ENCODE measurements at regions not wholly inside any gene's neighbourhood (a gene's known extent, or its start where the extent isn't known, plus 50 kb on each side); places are given as distances from the start of the nearest gene placed in this dataset.
"Not testable (repeated sequence)": the region's sequence is repeated elsewhere in the genome, so short reads cannot be mapped to it uniquely, and the experiment has no call there.

DNA sequence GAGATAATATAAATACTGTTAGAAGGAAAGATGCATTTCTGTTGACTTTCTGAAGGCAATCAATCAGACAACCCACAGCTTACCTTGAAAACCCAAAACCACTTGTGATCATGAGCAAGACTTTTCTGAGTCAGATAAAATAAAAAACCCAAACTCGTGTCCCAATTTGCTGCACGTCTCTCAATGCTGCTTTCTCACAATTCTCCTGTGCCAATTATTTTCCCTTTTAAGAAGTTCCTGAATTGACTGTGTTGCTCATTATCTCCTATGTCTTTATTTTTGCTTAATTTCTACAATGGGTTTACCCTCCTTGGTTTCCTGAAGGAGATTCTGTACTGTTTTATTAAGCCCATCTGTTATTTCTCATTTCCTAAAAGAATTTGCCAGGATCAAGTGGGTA is 1891.9 kb upstream of the PCDH10 start:
- H3K4me3 Mint-ChIP-seq, result no peak overlapping the region
- H3K36me3 Mint-ChIP-seq, result no peaks in the 10 kb centered on the region
- H3K9me3 Mint-ChIP-seq, result peaks cover 0 to 23% (median 6%) of the 10 kb centered on the region in 6 donors
- no peaks in the 10 kb centered on the region for H3K27me3 Mint-ChIP-seq (ENCODE audit: low read depth in 3 of 3)
- DNase-seq, result no peak
- no peak overlapping the region for H3K27ac Mint-ChIP-seq
- H3K4me1 Mint-ChIP-seq, result no peaks in the 10 kb centered on the region

DNA sequence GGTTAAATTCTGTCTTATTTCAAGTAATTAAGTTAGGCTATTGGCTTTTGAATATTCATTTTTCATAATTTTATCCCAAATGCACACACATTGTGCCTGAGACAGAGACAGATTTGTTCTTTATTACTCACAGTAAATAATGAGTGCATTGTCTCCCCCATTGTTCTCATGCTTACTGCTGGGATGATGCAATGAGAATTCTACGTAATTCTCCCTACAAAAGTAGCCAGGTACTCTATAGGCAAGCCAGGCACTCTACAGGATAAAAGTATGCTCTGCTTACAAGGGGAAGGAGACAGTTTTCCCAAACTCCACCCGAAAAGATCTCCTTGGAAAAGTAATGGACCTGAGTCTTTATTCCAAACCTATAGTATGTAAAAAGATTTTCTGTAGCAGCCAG is 1890.7 kb upstream of the PCDH10 start:
- Mint-ChIP-seq H3K4me1 (no peaks in the 10 kb centered on the region), H3K9me3 (peaks cover 0 to 23% (median 6%) of the 10 kb centered on the region in 6 donors), H3K27ac (no peak overlapping the region), H3K27me3 (ENCODE audit: low read depth in 3 of 3) (no peaks in the 10 kb centered on the region), H3K36me3 (no peaks in the 10 kb centered on the region), H3K4me3 (no peak overlapping the region)
- DNase-seq, result no peak

DNA sequence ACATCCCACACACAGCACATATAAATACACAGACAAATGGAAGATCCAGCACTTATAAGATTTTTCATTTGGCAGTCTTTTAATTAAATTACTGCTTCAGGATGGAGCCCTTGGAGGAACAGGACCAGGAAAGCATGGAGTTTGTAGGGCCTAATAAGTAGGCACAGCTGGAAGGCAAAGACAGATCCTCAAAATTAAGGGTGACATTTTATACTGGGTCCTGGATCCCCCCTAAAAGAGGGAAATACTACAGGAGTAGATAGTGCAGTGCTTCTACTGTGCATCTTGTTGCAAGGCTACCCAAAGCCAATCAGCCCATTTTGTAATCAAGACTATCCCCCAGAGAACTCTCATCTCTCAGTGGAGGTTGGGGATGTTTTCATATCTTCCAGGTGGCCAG is 1860.7 kb upstream of the PCDH10 start:
- no peak for DNase-seq
- peaks cover 11 to 49% (median 31%) of the 10 kb centered on the region in 6 donors for H3K9me3 Mint-ChIP-seq
- H3K4me1 Mint-ChIP-seq, result no peaks in the 10 kb centered on the region
- no peak overlapping the region for H3K27ac Mint-ChIP-seq
- no peaks in the 10 kb centered on the region for H3K36me3 Mint-ChIP-seq
- no peak overlapping the region for H3K4me3 Mint-ChIP-seq
- peaks cover 0 to 2% (median 0%) of the 10 kb centered on the region in 3 donors for H3K27me3 Mint-ChIP-seq (ENCODE audit: low read depth in 3 of 3)

DNA sequence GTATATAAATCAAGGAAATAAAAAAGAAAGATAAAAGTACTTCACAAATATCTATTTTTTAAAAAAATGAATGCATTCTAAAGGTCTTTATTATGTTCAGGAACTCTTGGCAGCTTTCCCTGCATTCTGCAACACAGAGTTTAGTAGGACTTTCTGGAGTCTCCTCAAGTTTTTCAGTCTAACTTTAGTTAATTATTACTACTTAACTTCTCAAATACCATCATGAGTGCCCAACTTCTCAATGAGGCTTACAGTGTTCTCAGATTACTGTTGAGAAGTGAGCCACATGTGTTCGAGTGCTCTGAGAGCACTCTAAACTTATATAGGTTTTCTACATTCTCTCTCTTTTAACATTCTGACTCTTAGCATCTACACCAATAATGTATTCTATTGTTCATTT is 1852.9 kb upstream of the PCDH10 start:
- H3K4me3 Mint-ChIP-seq, result no peak overlapping the region
- DNase-seq, result no peak
- H3K4me1 Mint-ChIP-seq, result no peaks in the 10 kb centered on the region
- no peak overlapping the region for H3K27ac Mint-ChIP-seq
- peaks cover 9 to 28% (median 21%) of the 10 kb centered on the region in 6 donors for H3K9me3 Mint-ChIP-seq
- peaks cover 0 to 2% (median 2%) of the 10 kb centered on the region in 3 donors for H3K27me3 Mint-ChIP-seq (ENCODE audit: low read depth in 3 of 3)
- no peaks in the 10 kb centered on the region for H3K36me3 Mint-ChIP-seq

DNA sequence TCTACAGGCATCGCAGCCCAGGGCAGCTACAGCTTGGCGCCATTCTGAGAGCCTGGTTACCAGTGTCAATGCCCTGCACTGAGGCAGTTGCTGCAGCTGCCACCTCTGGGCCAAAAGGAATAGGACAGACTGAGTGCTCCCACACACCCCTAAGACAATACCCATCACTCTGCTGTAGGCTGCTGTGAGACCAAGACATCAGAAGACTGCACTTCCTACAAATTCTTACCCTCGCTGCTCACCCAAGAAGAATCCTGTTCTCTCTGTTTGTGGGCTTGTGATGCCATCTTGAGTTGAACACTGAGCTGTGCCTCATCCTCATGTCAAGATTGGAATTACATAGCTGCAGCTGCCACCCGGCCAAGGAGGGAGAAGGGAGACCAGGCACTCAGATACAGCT is 1847.0 kb upstream of the PCDH10 start:
- H3K4me3 Mint-ChIP-seq, result no peak overlapping the region
- no peak overlapping the region for H3K27ac Mint-ChIP-seq
- H3K9me3 Mint-ChIP-seq, result peaks cover 16 to 46% (median 24%) of the 10 kb centered on the region in 6 donors
- H3K4me1 Mint-ChIP-seq, result no peaks in the 10 kb centered on the region
- peaks cover 0 to 2% (median 0%) of the 10 kb centered on the region in 3 donors for H3K27me3 Mint-ChIP-seq (ENCODE audit: low read depth in 3 of 3)
- no peaks in the 10 kb centered on the region for H3K36me3 Mint-ChIP-seq
- no peak for DNase-seq

DNA sequence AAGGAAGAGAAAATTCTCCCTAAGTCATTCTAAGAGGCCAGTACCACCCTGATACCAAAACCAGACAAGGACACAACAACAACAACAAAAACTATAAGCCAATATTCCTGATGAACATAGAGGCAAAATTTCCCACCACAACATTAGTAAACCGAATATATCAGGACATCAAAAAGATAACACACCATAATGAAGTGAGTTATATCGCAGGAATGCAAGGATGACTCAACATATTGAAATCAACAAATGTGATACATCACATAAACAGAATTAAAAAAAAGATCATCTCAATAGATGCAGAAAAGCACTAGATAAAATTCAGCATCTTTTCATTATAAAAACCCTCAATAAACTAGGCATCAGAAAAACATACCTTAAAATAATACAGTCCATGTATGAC is 1844.4 kb upstream of the PCDH10 start:
- Mint-ChIP-seq H3K4me3 (no peak overlapping the region), H3K4me1 (no peaks in the 10 kb centered on the region), H3K9me3 (peaks cover 16 to 54% (median 23%) of the 10 kb centered on the region in 6 donors), H3K27ac (no peak overlapping the region), H3K36me3 (no peaks in the 10 kb centered on the region), H3K27me3 (ENCODE audit: low read depth in 3 of 3) (no peaks in the 10 kb centered on the region)
- no peak for DNase-seq

DNA sequence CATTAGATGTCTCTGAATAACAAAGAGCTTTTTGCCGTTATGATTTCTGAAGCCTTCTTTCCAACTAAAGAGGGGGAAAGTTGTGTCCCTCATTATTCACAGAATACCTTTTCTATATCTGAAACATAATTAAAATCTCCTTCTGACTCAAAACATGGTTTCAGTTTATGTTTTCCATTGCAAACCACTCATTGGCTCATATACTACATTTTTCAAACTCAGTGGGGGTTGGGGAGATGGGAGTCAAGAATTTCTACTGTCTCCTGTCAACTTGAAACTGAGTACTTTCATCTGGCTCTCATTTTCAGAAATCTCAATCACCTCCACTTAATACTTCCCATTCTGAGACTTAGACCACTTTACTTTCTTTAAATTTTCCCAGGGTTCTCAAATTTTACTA is 1839.5 kb upstream of the PCDH10 start:
- no peak overlapping the region for H3K4me3 Mint-ChIP-seq

DNA sequence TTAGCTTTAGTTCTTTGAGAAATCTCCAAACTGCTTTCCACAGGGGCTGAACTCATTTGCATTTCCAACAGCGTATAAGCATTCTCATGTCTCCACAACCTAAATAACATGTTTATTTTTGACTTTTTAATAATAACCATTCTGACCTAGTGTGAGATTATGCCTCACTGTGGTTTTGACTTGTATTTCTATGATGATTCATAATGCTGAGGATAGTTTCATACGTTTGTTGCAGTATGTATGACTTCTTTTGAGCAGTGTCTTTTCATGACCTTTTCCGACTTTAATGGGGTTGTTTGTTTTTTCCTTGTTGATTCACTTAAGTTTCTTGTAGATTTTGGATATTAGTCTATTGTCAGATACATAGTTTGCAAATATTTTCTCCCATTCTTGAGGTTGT is 1833.0 kb upstream of the PCDH10 start:
- no peaks in the 10 kb centered on the region for H3K36me3 Mint-ChIP-seq

More for the DNA sequence above, 1839.5 kb upstream of the PCDH10 start:
- H3K36me3 Mint-ChIP-seq, result peaks cover 0 to 4% (median 0%) of the 10 kb centered on the region in 3 donors
- H3K27me3 Mint-ChIP-seq (ENCODE audit: low read depth in 3 of 3), result no peaks in the 10 kb centered on the region
- peaks cover 7 to 46% (median 20%) of the 10 kb centered on the region in 6 donors for H3K9me3 Mint-ChIP-seq
- no peak for DNase-seq
- no peak overlapping the region for H3K27ac Mint-ChIP-seq
- H3K4me1 Mint-ChIP-seq, result no peaks in the 10 kb centered on the region

DNA sequence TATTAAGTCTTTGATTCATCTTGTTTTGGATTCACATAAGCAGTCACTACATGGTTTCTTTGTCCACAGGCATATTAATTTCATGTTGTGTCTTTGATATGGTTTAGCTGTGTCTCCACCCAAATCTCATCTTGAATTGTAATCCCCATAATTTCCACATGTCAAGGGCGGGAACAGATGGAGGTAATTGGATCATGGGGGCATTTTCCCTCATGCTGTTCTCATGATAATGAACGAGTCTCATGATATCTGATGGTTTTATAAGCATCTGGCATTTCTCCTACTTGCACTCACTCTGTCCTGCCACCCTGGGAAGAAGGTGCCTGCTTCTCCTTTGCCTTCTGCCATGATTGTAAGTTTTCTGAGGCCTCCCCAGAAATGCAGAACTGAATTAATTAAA is 1811.2 kb upstream of the PCDH10 start:
- Mint-ChIP-seq H3K27me3 (ENCODE audit: low read depth in 3 of 3) (peaks cover 0 to 2% (median 0%) of the 10 kb centered on the region in 3 donors), H3K4me3 (no peak overlapping the region)
- no peak for DNase-seq

More for the DNA sequence above, 1833.0 kb upstream of the PCDH10 start:
- Mint-ChIP-seq H3K9me3 (peaks cover 8 to 55% (median 21%) of the 10 kb centered on the region in 6 donors), H3K27me3 (ENCODE audit: low read depth in 3 of 3) (peaks cover 0 to 2% (median 2%) of the 10 kb centered on the region in 3 donors), H3K27ac (no peak overlapping the region), H3K4me3 (no peak overlapping the region), H3K4me1 (no peaks in the 10 kb centered on the region)
- DNase-seq, result no peak

DNA sequence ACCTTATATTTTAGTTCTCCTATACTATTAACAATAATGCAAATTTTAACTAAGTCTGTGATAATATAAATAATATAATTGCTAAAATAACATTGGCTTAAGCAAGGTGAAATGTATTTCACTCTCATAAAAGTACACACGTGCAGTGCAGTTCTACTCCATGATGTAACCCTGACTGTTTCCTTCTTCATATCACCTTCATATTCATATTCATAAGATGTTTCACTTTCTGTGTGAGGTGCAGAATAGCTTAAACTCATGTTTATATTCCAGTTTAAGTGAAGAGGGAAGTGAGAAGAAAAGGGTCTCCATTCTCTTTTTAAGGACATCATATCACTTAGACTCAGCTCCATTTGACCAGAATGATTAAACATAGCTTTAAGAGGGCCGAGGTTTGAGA is 1810.0 kb upstream of the PCDH10 start:
- Mint-ChIP-seq H3K27ac (no peak overlapping the region), H3K9me3 (peaks cover 4 to 30% (median 9%) of the 10 kb centered on the region in 6 donors), H3K4me1 (no peaks in the 10 kb centered on the region), H3K36me3 (no peaks in the 10 kb centered on the region), H3K27me3 (ENCODE audit: low read depth in 3 of 3) (peaks cover 0 to 2% (median 0%) of the 10 kb centered on the region in 3 donors), H3K4me3 (no peak overlapping the region)
- no peak for DNase-seq

More for the DNA sequence above, 1811.2 kb upstream of the PCDH10 start:
- peaks cover 6 to 40% (median 13%) of the 10 kb centered on the region in 6 donors for H3K9me3 Mint-ChIP-seq
- H3K36me3 Mint-ChIP-seq, result no peaks in the 10 kb centered on the region
- no peak overlapping the region for H3K27ac Mint-ChIP-seq
- H3K4me1 Mint-ChIP-seq, result no peaks in the 10 kb centered on the region

DNA sequence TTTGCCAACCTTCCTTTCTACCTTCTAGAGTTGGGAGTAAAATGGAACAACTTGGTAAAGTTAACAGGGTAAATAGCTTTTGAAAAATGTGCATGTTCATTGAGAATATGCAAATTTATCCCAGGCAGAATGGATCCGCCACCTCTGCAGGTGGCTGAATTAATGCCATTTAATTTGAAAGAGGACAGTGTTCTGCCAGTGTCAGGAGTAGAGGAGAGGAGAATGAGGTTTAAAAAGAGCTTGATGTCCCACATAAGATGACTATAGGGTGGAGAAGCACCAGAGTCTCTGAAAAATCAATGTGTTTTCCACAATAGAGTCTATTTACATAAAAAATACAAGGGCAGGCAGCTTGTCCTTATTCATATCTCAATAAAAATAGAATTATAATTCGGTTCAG is 1804.3 kb upstream of the PCDH10 start:
- H3K27me3 Mint-ChIP-seq (ENCODE audit: low read depth in 3 of 3), result peaks cover 0 to 2% (median 0%) of the 10 kb centered on the region in 3 donors
- H3K4me1 Mint-ChIP-seq, result no peaks in the 10 kb centered on the region
- no peak overlapping the region for H3K27ac Mint-ChIP-seq
- no peak overlapping the region for H3K4me3 Mint-ChIP-seq
- peaks cover 4 to 23% (median 18%) of the 10 kb centered on the region in 6 donors for H3K9me3 Mint-ChIP-seq
- DNase-seq, result no peak
- no peaks in the 10 kb centered on the region for H3K36me3 Mint-ChIP-seq

DNA sequence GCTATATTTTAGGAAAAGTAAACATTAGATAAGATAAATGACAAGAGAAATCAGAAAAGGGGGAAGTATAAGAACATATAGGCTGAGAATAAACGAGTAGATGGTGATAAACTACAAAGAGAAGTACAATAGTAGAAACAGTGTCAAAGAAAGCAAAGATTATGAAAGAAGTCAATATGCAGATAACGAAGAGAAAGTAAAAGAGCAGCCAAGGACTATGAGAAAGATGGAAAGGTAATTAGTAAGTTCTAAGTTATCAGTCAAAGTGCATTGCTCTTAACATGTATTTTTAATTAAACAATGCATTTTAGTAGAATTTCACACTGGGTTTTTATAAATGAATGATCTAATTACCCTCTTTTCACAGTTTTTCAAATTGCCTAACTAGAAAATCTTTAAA is 1801.3 kb upstream of the PCDH10 start:
- Mint-ChIP-seq H3K9me3 (peaks cover 4 to 35% (median 27%) of the 10 kb centered on the region in 6 donors), H3K27ac (no peak overlapping the region), H3K27me3 (ENCODE audit: low read depth in 3 of 3) (peaks cover 0 to 2% (median 0%) of the 10 kb centered on the region in 3 donors), H3K36me3 (no peaks in the 10 kb centered on the region), H3K4me1 (no peaks in the 10 kb centered on the region), H3K4me3 (no peak overlapping the region)
- DNase-seq, result no peak

DNA sequence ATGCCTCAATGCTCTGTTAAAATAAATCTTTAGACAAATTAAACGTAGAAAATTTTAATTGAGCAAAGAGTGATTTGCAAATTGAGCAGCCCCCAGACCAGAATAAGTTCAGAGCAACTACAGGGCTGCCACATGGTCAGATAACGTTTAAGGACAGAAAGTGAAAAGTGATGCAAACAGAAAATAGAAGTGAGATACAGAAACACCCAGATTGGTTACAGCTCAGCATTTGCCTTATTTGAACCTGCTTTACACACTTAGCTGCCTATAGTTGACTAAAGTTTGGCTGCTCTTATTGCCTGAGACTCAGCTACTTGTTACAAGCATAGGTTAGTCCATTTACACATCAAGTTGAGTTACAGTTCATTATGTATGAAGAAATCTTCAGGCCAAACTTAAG is 1800.8 kb upstream of the PCDH10 start:
- no peaks in the 10 kb centered on the region for H3K36me3 Mint-ChIP-seq
- H3K27ac Mint-ChIP-seq, result no peak overlapping the region
- no peak overlapping the region for H3K4me3 Mint-ChIP-seq
- peaks cover 0 to 2% (median 0%) of the 10 kb centered on the region in 3 donors for H3K27me3 Mint-ChIP-seq (ENCODE audit: low read depth in 3 of 3)
- H3K4me1 Mint-ChIP-seq, result no peaks in the 10 kb centered on the region
- H3K9me3 Mint-ChIP-seq, result peaks cover 4 to 37% (median 28%) of the 10 kb centered on the region in 6 donors
- no peak for DNase-seq

DNA sequence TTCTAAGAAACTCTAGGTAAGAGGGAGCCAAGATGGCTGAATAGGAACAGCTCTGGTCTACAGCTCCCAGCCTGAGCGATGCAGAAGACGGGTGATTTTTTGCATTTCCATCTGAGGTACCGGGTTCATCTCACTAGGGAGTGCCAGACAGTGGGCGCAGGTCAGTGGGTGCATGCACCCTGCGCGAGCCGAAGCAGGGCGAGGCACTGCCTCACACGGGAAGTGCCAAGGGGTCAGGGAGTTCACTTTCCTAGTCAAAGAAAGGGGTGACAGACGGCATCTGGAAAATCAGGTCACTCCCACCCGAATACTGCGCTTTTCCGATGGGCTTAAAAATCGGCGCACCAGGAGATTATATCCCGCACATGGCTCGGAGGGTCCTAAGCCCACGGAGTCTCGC is 1796.7 kb upstream of the PCDH10 start:
- H3K36me3 Mint-ChIP-seq; H3K4me3 Mint-ChIP-seq; H3K27ac Mint-ChIP-seq; H3K27me3 Mint-ChIP-seq (ENCODE audit: low read depth in 3 of 3); DNase-seq; H3K4me1 Mint-ChIP-seq: not testable (repeated sequence)
- peaks cover 4 to 31% (median 23%) of the 10 kb centered on the region in 6 donors for H3K9me3 Mint-ChIP-seq

DNA sequence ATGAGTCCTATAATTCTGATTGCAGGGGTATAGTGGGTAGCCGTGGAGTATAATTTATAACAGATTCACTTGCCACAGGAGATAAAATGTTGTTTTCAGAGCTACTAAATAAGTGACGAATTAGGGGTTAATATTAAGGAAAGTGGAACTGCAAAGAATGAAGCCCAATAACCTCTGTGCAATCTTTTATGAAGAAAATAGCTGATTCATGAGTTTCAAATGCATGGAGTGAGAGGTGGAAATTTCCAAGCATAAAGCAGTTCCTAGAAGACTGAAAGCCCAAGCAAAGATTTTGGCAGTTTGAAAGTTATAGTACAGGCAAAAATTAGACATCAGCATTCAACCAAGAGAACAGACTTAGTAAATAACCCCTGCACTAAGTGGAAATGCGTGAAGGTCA is 1782.4 kb upstream of the PCDH10 start:
- H3K9me3 Mint-ChIP-seq, result peaks cover 4 to 28% (median 8%) of the 10 kb centered on the region in 6 donors
- no peaks in the 10 kb centered on the region for H3K36me3 Mint-ChIP-seq
- no peak overlapping the region for H3K4me3 Mint-ChIP-seq
- DNase-seq, result no peak
- no peaks in the 10 kb centered on the region for H3K27me3 Mint-ChIP-seq (ENCODE audit: low read depth in 3 of 3)
- no peaks in the 10 kb centered on the region for H3K4me1 Mint-ChIP-seq
- no peak overlapping the region for H3K27ac Mint-ChIP-seq
